ENCODE measurements at regions not wholly inside any gene's neighbourhood (a gene's known extent, or its start where the extent isn't known, plus 50 kb on each side); places are given as distances from the start of the nearest gene placed in this dataset.

DNA sequence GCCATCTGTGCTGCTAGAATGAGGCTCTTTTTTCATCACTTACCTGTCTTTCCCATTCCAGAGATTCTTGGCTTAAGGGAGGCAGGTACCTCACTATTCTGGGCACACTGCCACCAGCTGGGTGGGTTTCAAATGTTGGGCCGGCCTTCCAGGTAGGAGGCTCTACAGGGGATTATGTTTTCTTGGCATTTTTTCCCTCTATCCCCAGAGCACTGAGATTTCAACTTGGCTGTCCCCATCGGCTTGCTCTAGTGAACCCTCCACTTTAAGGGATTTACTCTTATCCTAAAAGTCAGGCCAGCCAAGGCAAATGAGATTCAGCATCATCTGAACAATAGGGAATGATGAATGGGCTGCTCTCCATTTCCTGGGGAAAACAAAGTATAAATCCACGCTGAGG, 710.1 kb upstream of the CELF2 start:
- TF ChIP-seq POLR2A (IDR thresholded peaks at IDR 0.05; ENCODE audit: low read depth, low read length) (no peak), BRCA1 (IDR thresholded peaks at IDR 0.05; ENCODE audit: low read depth, low read length) (no peak)
